ENCODE measurements at regions not wholly inside any gene's neighbourhood (a gene's known extent, or its start where the extent isn't known, plus 50 kb on each side); places are given as distances from the start of the nearest gene placed in this dataset.

- H3K9ac ChIP-seq (replicated peaks in 1 of 4; ENCODE audit: extremely low read depth in 1 of 4, low read depth in 3 of 4, low read length in 3 of 4), result no peak overlapping the region
- H3K79me1 ChIP-seq (ENCODE audit: low read depth, low read length), result no peaks in the 10 kb centered on the region
- no peak overlapping the region for H2BK15ac ChIP-seq (ENCODE audit: low read length)
- no peaks in the 10 kb centered on the region for H3K9me3 ChIP-seq (ENCODE audit: insufficient read depth in 2 of 2, low read depth in 1 of 2, low read length in 1 of 2)
- H3K36me3 ChIP-seq (ENCODE audit: control insufficient read depth in 2 of 4, insufficient read depth in 4 of 4, low read length in 3 of 4), result no peaks in the 10 kb centered on the region
- H3K14ac ChIP-seq (ENCODE audit: insufficient read length), result no peak overlapping the region
- no peak overlapping the region for H2AK5ac ChIP-seq (ENCODE audit: low read depth, low read length)
- H3K4me3 ChIP-seq (ENCODE audit: extremely low read depth in 1 of 4, insufficient read depth in 2 of 4, low read depth in 3 of 4, low read length in 4 of 4), result no peak overlapping the region
- no peak overlapping the region for H2BK20ac ChIP-seq (ENCODE audit: low read length)
- 88% methylated on average over 3 of the region's 3 CpGs; no CpG with 5 or more reads in 1 of the 2 experiments for WGBS, 2 experiments (ENCODE audit: extremely low coverage in 1 of 2, insufficient coverage in 1 of 2, insufficient read length in 1 of 2, insufficient replicate concordance in 2 of 2, low coverage in 1 of 2, low lambda C conversion rate in 2 of 2, missing lambda C conversion rate in 1 of 2)
- no peak overlapping the region for H3K4me2 ChIP-seq (ENCODE audit: insufficient read depth in 1 of 2, low read depth in 2 of 2, low read length in 2 of 2)
- no peak overlapping the region for H3K4ac ChIP-seq (replicated peaks; ENCODE audit: insufficient read length, low read depth, low read length)
- H4K91ac ChIP-seq (replicated peaks; ENCODE audit: insufficient read length, low read length), result no peak overlapping the region
- DNase-seq (ENCODE audit: low read depth in 1 of 2, low spot score in 2 of 2), result no peak
- no peak for TF ChIP-seq SIRT6 (IDR thresholded peaks at IDR 0.05; ENCODE audit: low read length)
- no peak for TF ChIP-seq GABPA (IDR thresholded peaks at IDR 0.05; ENCODE audit: borderline replicate concordance, insufficient read depth, low read length)
- TF ChIP-seq EP300 (IDR thresholded peaks at IDR 0.05; ENCODE audit: borderline replicate concordance in 1 of 2, low read depth in 2 of 2, low read length in 2 of 2), result no peak
- no peak overlapping the region for H4K8ac ChIP-seq (ENCODE audit: extremely low read depth, insufficient read depth, low read length)
- no peaks in the 10 kb centered on the region for H3K23me2 ChIP-seq (ENCODE audit: low read depth, low read length)
- peaks cover 0 to 10% (median 6%) of the 10 kb centered on the region in 4 experiments; a peak in 4 of 7 replicates for H3K4me1 ChIP-seq (replicated peaks in 1 of 4; ENCODE audit: control insufficient read depth in 3 of 4, insufficient read depth in 4 of 4, low read length in 3 of 4)
- no peak overlapping the region for H2BK5ac ChIP-seq (ENCODE audit: low read depth, low read length)
- H4K20me1 ChIP-seq (replicated peaks in 1 of 2; ENCODE audit: control insufficient read depth in 1 of 2, insufficient read depth in 2 of 2, low read length in 2 of 2), result no peaks in the 10 kb centered on the region
- H2BK12ac ChIP-seq (ENCODE audit: low read depth, low read length), result no peak overlapping the region
- H3K56ac ChIP-seq (replicated peaks; ENCODE audit: insufficient read length, low read depth, low read length), result no peak overlapping the region
- no peak overlapping the region for H2AFZ ChIP-seq (ENCODE audit: low read length)
- FAIRE-seq, result no peak
- H4K5ac ChIP-seq (ENCODE audit: insufficient read length, low read depth, low read length), result no peak overlapping the region
- no peak overlapping the region for H3K18ac ChIP-seq (ENCODE audit: extremely low read depth, low read length)
- H3K27ac ChIP-seq (ENCODE audit: low read depth, low read length), result no peak overlapping the region
- H3K27me3 ChIP-seq (replicated peaks in 1 of 4; ENCODE audit: control insufficient read depth in 3 of 4, extremely low read depth in 1 of 4, insufficient read depth in 3 of 4, low read length in 3 of 4), result no peaks in the 10 kb centered on the region
- POLR2A ChIA-PET (ENCODE audit: partially characterized antibody), result no interaction called here
- no peak overlapping the region for H3K23ac ChIP-seq (ENCODE audit: insufficient read length)
- no peak overlapping the region for H2BK120ac ChIP-seq (replicated peaks; ENCODE audit: low read depth, low read length)
- CTCF ChIA-PET (ENCODE audit: partially characterized antibody), result interaction anchor here (1.2 to 1.5 kb wide), 2 partner anchors 9 to 56 kb away, joined by 4 to 5 read pairs; no protein-coding TSS in a partner anchor
- H3K79me2 ChIP-seq (ENCODE audit: control insufficient read depth in 1 of 2, insufficient read depth in 2 of 2, low read length in 2 of 2), result no peaks in the 10 kb centered on the region
Observed at GRCh38 chr17:77836557-77837041, 121.9 kb upstream of the TNRC6C start.
